ENCODE measurements at regions not wholly inside any gene's neighbourhood (a gene's known extent, or its start where the extent isn't known, plus 50 kb on each side); places are given as distances from the start of the nearest gene placed in this dataset.

GRCh38 chr5:159730285-159730684, 186.0 kb upstream of the ADRA1B start:
- Histone ChIP-seq H3K36me3 (no peaks in the 10 kb centered on the region), H3K9me3 (no peaks in the 10 kb centered on the region), H3K4me1 (ENCODE audit: control insufficient read depth in 1 of 2, insufficient read depth in 1 of 2, low read depth in 1 of 2, low read length in 1 of 2) (no peaks in the 10 kb centered on the region), H3K27me3 (peaks cover 19% of the 10 kb centered on the region), H3K4me3 (ENCODE audit: low read depth in 1 of 2, low read length in 1 of 2) (no peak overlapping the region), H3K27ac (no peak overlapping the region)
- no peak for TF ChIP-seq CTCF (IDR thresholded peaks at IDR 0.05)

GRCh38 chr5:159732220-159732619, 184.1 kb upstream of the ADRA1B start:
- H3K27ac ChIP-seq, result no peak overlapping the region
- H3K4me3 ChIP-seq (ENCODE audit: low read depth in 1 of 2, low read length in 1 of 2), result no peak overlapping the region
- H3K27me3 ChIP-seq, result peaks cover 17% of the 10 kb centered on the region
- H3K36me3 ChIP-seq, result no peaks in the 10 kb centered on the region
- no peaks in the 10 kb centered on the region for H3K4me1 ChIP-seq (ENCODE audit: control insufficient read depth in 1 of 2, insufficient read depth in 1 of 2, low read depth in 1 of 2, low read length in 1 of 2)
- no peaks in the 10 kb centered on the region for H3K9me3 ChIP-seq
- TF ChIP-seq CTCF (IDR thresholded peaks at IDR 0.05), result no peak

GRCh38 chr5:159734366-159734765, 181.9 kb upstream of the ADRA1B start:
- peaks cover 9% of the 10 kb centered on the region for H3K27me3 ChIP-seq
- no peak overlapping the region for H3K4me3 ChIP-seq (ENCODE audit: low read depth in 1 of 2, low read length in 1 of 2)
- no peak overlapping the region for H3K27ac ChIP-seq
- H3K4me1 ChIP-seq (ENCODE audit: control insufficient read depth in 1 of 2, insufficient read depth in 1 of 2, low read depth in 1 of 2, low read length in 1 of 2), result no peaks in the 10 kb centered on the region
- H3K9me3 ChIP-seq, result no peaks in the 10 kb centered on the region
- H3K36me3 ChIP-seq, result no peaks in the 10 kb centered on the region
- no peak for TF ChIP-seq CTCF (IDR thresholded peaks at IDR 0.05)

- H3K27me3 ChIP-seq, result peaks cover 9% of the 10 kb centered on the region
- H3K4me3 ChIP-seq (ENCODE audit: low read depth in 1 of 2, low read length in 1 of 2), result no peak overlapping the region
- no peaks in the 10 kb centered on the region for H3K4me1 ChIP-seq (ENCODE audit: control insufficient read depth in 1 of 2, insufficient read depth in 1 of 2, low read depth in 1 of 2, low read length in 1 of 2)
- no peaks in the 10 kb centered on the region for H3K9me3 ChIP-seq
- H3K36me3 ChIP-seq, result no peaks in the 10 kb centered on the region
- H3K27ac ChIP-seq, result no peak overlapping the region
- TF ChIP-seq CTCF (IDR thresholded peaks at IDR 0.05), result no peak
These were observed 181.2 kb upstream of the ADRA1B start for GRCh38 chr5:159735036-159735435.

GRCh38 chr5:159735749-159736660, 180.3 kb upstream of the ADRA1B start:
- no peak overlapping the region for H3K4me3 ChIP-seq (ENCODE audit: low read depth in 1 of 2, low read length in 1 of 2)
- no peaks in the 10 kb centered on the region for H3K9me3 ChIP-seq
- H3K36me3 ChIP-seq, result no peaks in the 10 kb centered on the region
- TF ChIP-seq CTCF (IDR thresholded peaks at IDR 0.05), result no peak
- H3K27me3 ChIP-seq, result peaks cover 5% of the 10 kb centered on the region
- no peaks in the 10 kb centered on the region for H3K4me1 ChIP-seq (ENCODE audit: control insufficient read depth in 1 of 2, insufficient read depth in 1 of 2, low read depth in 1 of 2, low read length in 1 of 2)
- no peak overlapping the region for H3K27ac ChIP-seq
